Uterus (tissue), 2 donors: ENCODE measurements at regions not wholly inside any gene's neighbourhood (a gene's known extent, or its start where the extent isn't known, plus 50 kb on each side); places are given as distances from the start of the nearest gene placed in this dataset.

Experiments used
- POLR2A ChIP-seq, 2 donors: fragments of 450-650 bp; IDR thresholded peaks; one replicate each; pipeline ENCODE4 v1.6.1; 2016; ENCODE audit warnings: antibody characterized with exemption in 2 of 2, mild to moderate bottlenecking in 1 of 2, moderate library complexity in 1 of 2
- TF ChIP-seq, protein P1 (sequence below), 4 experiments: fragments of 200-600 bp in 2 of 4; fragments of 450-650 bp in 2 of 4; sonication (generic) in 2 of 4; IDR thresholded peaks; one replicate each; pipeline ENCODE4 v1.5.1; 2016 to 2019; ENCODE audit warnings: antibody characterized with exemption in 4 of 4, mild to moderate bottlenecking in 2 of 4, moderate library complexity in 1 of 4

DNA sequence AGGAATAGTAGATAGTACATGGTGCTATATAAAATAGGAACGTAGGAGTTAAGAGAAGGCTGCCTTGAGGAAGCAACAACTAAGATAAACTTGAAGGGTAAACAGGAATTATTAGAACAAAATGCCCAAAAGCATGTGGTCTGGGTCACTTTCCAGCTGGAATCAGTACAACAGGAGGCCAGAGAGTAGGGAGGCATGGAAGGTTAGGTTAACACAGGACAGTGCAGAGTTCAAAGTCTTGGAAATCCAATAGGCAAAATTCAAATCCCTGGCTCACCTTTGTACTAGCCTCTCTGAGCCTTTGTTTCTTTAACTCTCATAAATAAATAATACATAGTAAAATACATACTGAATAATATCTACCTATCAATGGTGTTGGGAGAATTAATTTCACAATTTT is 69.0 kb upstream of the NEK7 start:
- TF ChIP-seq, protein P1, sequence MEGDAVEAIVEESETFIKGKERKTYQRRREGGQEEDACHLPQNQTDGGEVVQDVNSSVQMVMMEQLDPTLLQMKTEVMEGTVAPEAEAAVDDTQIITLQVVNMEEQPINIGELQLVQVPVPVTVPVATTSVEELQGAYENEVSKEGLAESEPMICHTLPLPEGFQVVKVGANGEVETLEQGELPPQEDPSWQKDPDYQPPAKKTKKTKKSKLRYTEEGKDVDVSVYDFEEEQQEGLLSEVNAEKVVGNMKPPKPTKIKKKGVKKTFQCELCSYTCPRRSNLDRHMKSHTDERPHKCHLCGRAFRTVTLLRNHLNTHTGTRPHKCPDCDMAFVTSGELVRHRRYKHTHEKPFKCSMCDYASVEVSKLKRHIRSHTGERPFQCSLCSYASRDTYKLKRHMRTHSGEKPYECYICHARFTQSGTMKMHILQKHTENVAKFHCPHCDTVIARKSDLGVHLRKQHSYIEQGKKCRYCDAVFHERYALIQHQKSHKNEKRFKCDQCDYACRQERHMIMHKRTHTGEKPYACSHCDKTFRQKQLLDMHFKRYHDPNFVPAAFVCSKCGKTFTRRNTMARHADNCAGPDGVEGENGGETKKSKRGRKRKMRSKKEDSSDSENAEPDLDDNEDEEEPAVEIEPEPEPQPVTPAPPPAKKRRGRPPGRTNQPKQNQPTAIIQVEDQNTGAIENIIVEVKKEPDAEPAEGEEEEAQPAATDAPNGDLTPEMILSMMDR (IDR thresholded peaks at IDR 0.05), result no peak
- no peak for TF ChIP-seq POLR2A (IDR thresholded peaks at IDR 0.05)
